ENCODE measurements at regions not wholly inside any gene's neighbourhood (a gene's known extent, or its start where the extent isn't known, plus 50 kb on each side); places are given as distances from the start of the nearest gene placed in this dataset.

- DNase-seq: no peak
Measured at GRCh38 chr10:4730998-4731397, 95.0 kb upstream of the AKR1E2 start.

- DNase-seq: no peak
Measured at GRCh38 chr10:4725917-4726606, 99.9 kb upstream of the AKR1E2 start.

GRCh38 chr10:4723860-4724259 is 102.1 kb upstream of the AKR1E2 start:
- no peak for DNase-seq

- no peak for DNase-seq
Measured at GRCh38 chr10:4721999-4722753, 103.8 kb upstream of the AKR1E2 start.

- DNase-seq: no peak
Measured at GRCh38 chr10:4720463-4720862, 105.5 kb upstream of the AKR1E2 start.

- DNase-seq: no peak
Measured at GRCh38 chr10:4719671-4720070, 106.3 kb upstream of the AKR1E2 start.

- no peak for DNase-seq
Measured at GRCh38 chr10:4719036-4719435, 107.0 kb upstream of the AKR1E2 start.

GRCh38 chr10:4718544-4718943 is 107.5 kb upstream of the AKR1E2 start:
- no peak for DNase-seq

GRCh38 chr10:4717670-4718069 is 108.3 kb upstream of the AKR1E2 start:
- DNase-seq: no peak

- no peak for DNase-seq
Measured at GRCh38 chr10:4710858-4711257, 115.1 kb upstream of the AKR1E2 start.

- no peak for DNase-seq
Measured at GRCh38 chr10:4708123-4708759, 117.8 kb upstream of the AKR1E2 start.

- DNase-seq: no peak
Measured at GRCh38 chr10:4707221-4707620, 118.8 kb upstream of the AKR1E2 start.

GRCh38 chr10:4704034-4704545 is 121.9 kb upstream of the AKR1E2 start:
- no peak for DNase-seq

GRCh38 chr10:4701016-4701415 is 125.0 kb upstream of the AKR1E2 start:
- DNase-seq: no peak

GRCh38 chr10:4699950-4700730 is 125.9 kb upstream of the AKR1E2 start:
- no peak for DNase-seq

GRCh38 chr10:4698075-4698474 is 127.9 kb upstream of the AKR1E2 start:
- no peak for DNase-seq

- no peak for DNase-seq
Measured at GRCh38 chr10:4696186-4696585, 129.8 kb upstream of the AKR1E2 start.

- no peak for DNase-seq
Measured at GRCh38 chr10:4693967-4694366, 132.0 kb upstream of the AKR1E2 start.

- DNase-seq: no peak
Measured at GRCh38 chr10:4692206-4692605, 133.8 kb upstream of the AKR1E2 start.

GRCh38 chr10:4691776-4692175 is 134.2 kb upstream of the AKR1E2 start:
- DNase-seq: no peak

GRCh38 chr10:4691301-4691700 is 134.7 kb upstream of the AKR1E2 start:
- DNase-seq: no peak

GRCh38 chr10:4688601-4689000 is 137.4 kb upstream of the AKR1E2 start:
- no peak for DNase-seq

GRCh38 chr10:4688168-4688567 is 137.8 kb upstream of the AKR1E2 start:
- DNase-seq: no peak
